Tibial nerve (tissue), 4 donors: ENCODE measurements at regions not wholly inside any gene's neighbourhood (a gene's known extent, or its start where the extent isn't known, plus 50 kb on each side); places are given as distances from the start of the nearest gene placed in this dataset.

Experiments used
- DNase-seq, 2 donors: peaks; one replicate each; pipeline ENCODE4 v3.0.0-alpha.2; 2019; ENCODE audit warnings: low spot score in 2 of 2
- H3K27ac ChIP-seq, 4 donors: fragments of 200-600 bp; sonication (generic) in 3 of 4; one replicate each; pipeline ENCODE4 v1.5.1; 2017 to 2019; ENCODE audit warnings: mild to moderate bottlenecking in 1 of 4
- H3K27me3 ChIP-seq, 2 donors: fragments of 200-600 bp; sonication (generic) in 1 of 2; one replicate each; pipeline versions ENCODE4 v1.5.1 to v1.6.0; 2017 to 2019
- H3K36me3 ChIP-seq, 3 donors: fragments of 200-600 bp; sonication (generic); one replicate each; pipeline ENCODE4 v1.5.1; 2018 to 2019
- H3K4me1 ChIP-seq, 4 donors: fragments of 200-600 bp; sonication (generic) in 3 of 4; one replicate each; pipeline ENCODE4 v1.5.1; 2017 to 2019
- H3K4me3 ChIP-seq, 4 donors: fragments of 200-600 bp; sonication (generic) in 3 of 4; one replicate each; pipeline ENCODE4 v1.5.1; 2017 to 2019; ENCODE audit warnings: mild to moderate bottlenecking in 1 of 4, moderate library complexity in 1 of 4
- H3K9me3 ChIP-seq, 4 donors: fragments of 200-600 bp; sonication (generic) in 3 of 4; one replicate each; pipeline ENCODE4 v1.5.1; 2017 to 2019
- EP300 ChIP-seq, 2 donors: sonication (generic); formaldehyde crosslinking; IDR thresholded peaks; one replicate each; pipeline ENCODE4 v1.6.1; 2017; ENCODE audit warnings: antibody characterized with exemption in 2 of 2, mild to moderate bottlenecking in 1 of 2
- POLR2A ChIP-seq, 2 donors: fragments of 450-650 bp; IDR thresholded peaks; one replicate each; pipeline ENCODE4 v1.6.1; 2017; ENCODE audit warnings: antibody characterized with exemption in 2 of 2, mild to moderate bottlenecking in 2 of 2, moderate library complexity in 2 of 2
- WGBS, 2 donors: methylation state at CpG; one replicate each; pipeline ENCODE4 v1.1.5; 2018; 5-methylcytosine and 5-hydroxymethylcytosine counted together
- TF ChIP-seq, protein P1 (sequence below), 5 experiments: fragments of 200-600 bp in 3 of 5; fragments of 450-650 bp in 2 of 5; sonication (generic) in 3 of 5; IDR thresholded peaks; one replicate each; pipeline ENCODE4 v1.5.1; 2016 to 2019; ENCODE audit warnings: antibody characterized with exemption in 5 of 5, mild to moderate bottlenecking in 3 of 5, moderate library complexity in 2 of 5

DNA sequence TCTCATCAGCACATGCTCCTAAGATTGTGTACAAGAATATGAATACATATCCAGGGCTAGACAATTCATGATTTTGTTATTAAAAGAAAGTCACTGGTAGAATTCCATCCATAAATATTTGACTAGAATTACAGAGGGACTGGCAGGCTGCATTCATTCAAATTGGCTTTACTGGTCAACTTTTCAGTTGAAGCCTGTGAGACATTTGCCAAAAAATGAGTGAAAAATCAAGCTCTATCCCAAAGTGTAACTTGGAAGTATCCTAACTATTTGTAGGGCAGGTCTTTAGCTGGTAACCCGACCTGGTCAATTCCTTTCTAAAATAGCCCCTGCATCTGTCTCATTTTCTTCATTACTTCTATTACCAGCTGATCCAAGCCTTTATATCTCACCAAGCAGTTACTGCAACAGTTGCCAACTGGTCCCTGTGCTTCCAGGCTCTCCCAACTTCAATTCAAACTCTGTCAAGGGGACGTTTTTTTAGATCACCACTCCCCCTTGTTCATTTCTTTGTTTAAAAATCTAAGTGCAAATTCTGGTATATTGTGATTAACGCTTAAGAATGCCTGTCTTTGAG lies 173.1 kb upstream of the TBL1XR1 start:
- H3K4me3 ChIP-seq, result no peak overlapping the region
- no peak for DNase-seq
- no peak overlapping the region for H3K27ac ChIP-seq
- TF ChIP-seq, protein P1, sequence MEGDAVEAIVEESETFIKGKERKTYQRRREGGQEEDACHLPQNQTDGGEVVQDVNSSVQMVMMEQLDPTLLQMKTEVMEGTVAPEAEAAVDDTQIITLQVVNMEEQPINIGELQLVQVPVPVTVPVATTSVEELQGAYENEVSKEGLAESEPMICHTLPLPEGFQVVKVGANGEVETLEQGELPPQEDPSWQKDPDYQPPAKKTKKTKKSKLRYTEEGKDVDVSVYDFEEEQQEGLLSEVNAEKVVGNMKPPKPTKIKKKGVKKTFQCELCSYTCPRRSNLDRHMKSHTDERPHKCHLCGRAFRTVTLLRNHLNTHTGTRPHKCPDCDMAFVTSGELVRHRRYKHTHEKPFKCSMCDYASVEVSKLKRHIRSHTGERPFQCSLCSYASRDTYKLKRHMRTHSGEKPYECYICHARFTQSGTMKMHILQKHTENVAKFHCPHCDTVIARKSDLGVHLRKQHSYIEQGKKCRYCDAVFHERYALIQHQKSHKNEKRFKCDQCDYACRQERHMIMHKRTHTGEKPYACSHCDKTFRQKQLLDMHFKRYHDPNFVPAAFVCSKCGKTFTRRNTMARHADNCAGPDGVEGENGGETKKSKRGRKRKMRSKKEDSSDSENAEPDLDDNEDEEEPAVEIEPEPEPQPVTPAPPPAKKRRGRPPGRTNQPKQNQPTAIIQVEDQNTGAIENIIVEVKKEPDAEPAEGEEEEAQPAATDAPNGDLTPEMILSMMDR (IDR thresholded peaks at IDR 0.05), result no peak
- TF ChIP-seq POLR2A (IDR thresholded peaks at IDR 0.05) (no peak), EP300 (IDR thresholded peaks at IDR 0.05) (no peak)
- no peaks in the 10 kb centered on the region for H3K27me3 ChIP-seq
- no peaks in the 10 kb centered on the region for H3K4me1 ChIP-seq
- WGBS, 2 donors, result 54% methylated on average over 3 of the region's 3 CpGs
- no peaks in the 10 kb centered on the region for H3K9me3 ChIP-seq
- H3K36me3 ChIP-seq, result no peaks in the 10 kb centered on the region

DNA sequence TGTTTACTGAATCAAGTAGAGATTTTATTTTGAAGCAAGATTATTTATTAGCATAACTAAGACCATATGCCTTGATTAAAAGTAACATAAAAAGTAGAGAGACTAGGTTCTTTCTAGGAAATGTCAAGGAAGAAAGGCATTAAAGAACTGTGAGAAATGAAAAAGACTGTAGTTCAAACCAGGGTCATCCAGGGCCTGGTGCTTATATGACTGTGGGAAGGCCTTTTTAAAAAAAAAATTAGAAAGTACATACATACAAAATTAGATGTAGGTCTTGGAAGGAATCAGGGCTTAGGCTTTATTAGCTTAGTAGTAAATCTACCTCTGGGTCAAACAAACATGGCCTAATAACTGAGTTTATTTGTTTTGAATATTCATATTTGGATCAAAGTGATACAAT lies 173.9 kb upstream of the TBL1XR1 start:
- Histone ChIP-seq H3K27me3 (no peaks in the 10 kb centered on the region), H3K4me1 (no peaks in the 10 kb centered on the region), H3K27ac (no peak overlapping the region), H3K4me3 (no peak overlapping the region), H3K9me3 (no peaks in the 10 kb centered on the region), H3K36me3 (no peaks in the 10 kb centered on the region)
- no peak for TF ChIP-seq POLR2A (IDR thresholded peaks at IDR 0.05)
- TF ChIP-seq EP300 (IDR thresholded peaks at IDR 0.05), result no peak
- TF ChIP-seq, protein P1 (IDR thresholded peaks at IDR 0.05), result no peak
- DNase-seq, result no peak

DNA sequence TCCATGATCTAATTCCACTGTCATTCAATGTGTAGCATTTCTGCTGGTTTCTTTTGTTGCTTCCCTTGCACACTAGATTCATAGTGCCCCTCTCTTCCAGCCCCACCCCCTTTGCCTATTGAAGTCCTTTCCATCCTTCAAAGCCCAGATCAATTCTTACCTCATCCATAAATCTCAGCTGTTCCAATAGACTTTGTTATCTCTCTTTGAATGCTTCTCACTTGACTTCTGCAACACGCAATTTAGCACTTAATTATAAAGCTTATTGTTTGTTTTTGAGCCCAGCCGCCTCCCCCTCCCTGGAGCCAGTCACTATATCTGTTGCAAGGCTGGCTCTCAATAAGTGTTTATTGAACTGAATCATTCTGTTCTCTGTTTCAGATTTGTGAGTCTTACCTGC lies 174.6 kb upstream of the TBL1XR1 start:
- no peak overlapping the region for H3K4me3 ChIP-seq
- no peak for DNase-seq
- no peaks in the 10 kb centered on the region for H3K27me3 ChIP-seq
- H3K9me3 ChIP-seq, result no peaks in the 10 kb centered on the region
- TF ChIP-seq POLR2A (IDR thresholded peaks at IDR 0.05), result no peak
- no peak for TF ChIP-seq EP300 (IDR thresholded peaks at IDR 0.05)
- TF ChIP-seq, protein P1 (IDR thresholded peaks at IDR 0.05), result no peak
- WGBS, 2 donors, result 70 to 75% methylated on average over 2 of the region's 2 CpGs
- H3K36me3 ChIP-seq, result no peaks in the 10 kb centered on the region
- no peaks in the 10 kb centered on the region for H3K4me1 ChIP-seq
- no peak overlapping the region for H3K27ac ChIP-seq

DNA sequence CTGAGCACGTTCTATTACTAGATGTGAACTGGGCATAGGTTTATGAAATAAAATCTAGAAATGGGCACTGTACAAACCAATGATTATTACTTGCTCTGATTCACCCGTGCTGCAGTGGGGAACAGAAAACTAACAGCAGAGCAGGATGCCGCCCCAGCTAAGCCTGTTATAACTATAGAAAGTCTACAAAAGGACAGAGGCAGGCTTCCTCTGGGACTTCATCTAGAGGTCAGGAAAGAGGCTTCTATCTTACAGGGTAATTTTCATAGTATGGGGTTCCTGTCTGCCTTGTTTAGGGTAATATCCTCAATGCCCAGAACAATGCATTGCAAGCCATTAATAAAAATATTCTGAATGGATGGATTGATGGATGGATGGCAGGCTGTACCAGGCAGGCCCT lies 177.0 kb upstream of the TBL1XR1 start:
- Histone ChIP-seq H3K27ac (no peak overlapping the region), H3K27me3 (no peaks in the 10 kb centered on the region), H3K36me3 (no peaks in the 10 kb centered on the region), H3K9me3 (no peaks in the 10 kb centered on the region), H3K4me3 (no peak overlapping the region), H3K4me1 (no peaks in the 10 kb centered on the region)
- WGBS, 2 donors, result 69 to 72% methylated on average over 3 of the region's 3 CpGs
- DNase-seq, result no peak
- TF ChIP-seq EP300 (IDR thresholded peaks at IDR 0.05), result no peak
- TF ChIP-seq POLR2A (IDR thresholded peaks at IDR 0.05), result no peak
- TF ChIP-seq, protein P1 (IDR thresholded peaks at IDR 0.05), result no peak

DNA sequence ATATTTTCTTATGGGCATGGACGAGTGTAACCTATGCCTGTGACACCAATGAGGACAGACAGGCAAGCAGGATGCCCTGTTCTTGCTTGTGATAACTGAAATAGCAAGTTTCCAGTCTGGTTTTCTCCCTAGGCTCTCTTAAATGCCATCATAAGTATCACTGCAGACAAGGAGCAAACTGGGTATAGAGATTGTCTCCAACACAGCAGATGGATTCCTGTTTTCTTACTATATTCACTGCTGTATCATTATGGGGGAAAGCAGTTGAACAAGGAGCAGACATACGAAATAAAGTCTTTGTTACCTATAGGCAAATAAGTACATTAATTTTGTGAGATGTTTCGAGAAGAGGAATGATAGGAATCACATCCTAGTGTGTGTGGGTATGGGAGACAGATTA lies 178.0 kb upstream of the TBL1XR1 start:
- TF ChIP-seq, protein P1 (IDR thresholded peaks at IDR 0.05), result no peak
- TF ChIP-seq EP300 (IDR thresholded peaks at IDR 0.05), result no peak
- TF ChIP-seq POLR2A (IDR thresholded peaks at IDR 0.05), result no peak
- Histone ChIP-seq H3K4me3 (no peak overlapping the region), H3K27ac (no peak overlapping the region), H3K4me1 (no peaks in the 10 kb centered on the region), H3K36me3 (no peaks in the 10 kb centered on the region), H3K27me3 (no peaks in the 10 kb centered on the region), H3K9me3 (peaks cover 0 to 4% (median 0%) of the 10 kb centered on the region in 4 donors)
- DNase-seq, result no peak
- WGBS, 2 donors, result 82 to 94% methylated on average over 3 of the region's 3 CpGs
